ENCODE measurements at regions not wholly inside any gene's neighbourhood (a gene's known extent, or its start where the extent isn't known, plus 50 kb on each side); places are given as distances from the start of the nearest gene placed in this dataset.

DNA sequence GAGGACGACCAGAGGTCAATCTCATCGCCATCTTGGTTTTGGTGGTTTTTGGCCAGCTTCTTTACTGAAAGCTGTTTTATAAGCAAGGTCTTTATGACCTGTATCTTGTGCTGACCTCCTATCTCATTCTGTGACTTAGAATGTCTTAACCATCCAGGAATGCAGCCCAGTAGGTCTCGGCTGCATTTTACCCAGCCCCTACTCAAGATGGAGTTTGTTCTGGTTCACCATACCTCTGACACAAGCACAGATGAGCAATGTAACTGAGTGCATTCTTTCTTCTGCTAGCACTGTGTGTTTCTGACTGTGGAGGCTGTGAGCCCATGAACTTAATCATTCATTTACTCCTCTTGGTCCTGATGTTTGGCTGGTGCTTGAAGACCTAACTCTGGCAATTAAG, 794.5 kb upstream of the CELF2 start:
- Histone ChIP-seq H2AK5ac (ENCODE audit: low read depth, low read length) (no peak overlapping the region), H3K18ac (ENCODE audit: low read depth, low read length) (no peak overlapping the region), H3K36me3 (ENCODE audit: control insufficient read depth, insufficient read depth, low read length) (no peaks in the 10 kb centered on the region), H3K4me3 (ENCODE audit: insufficient read depth, low read depth, low read length) (no peak overlapping the region), H2BK20ac (ENCODE audit: low read depth, low read length) (no peak overlapping the region), H3K4me2 (ENCODE audit: low read depth, low read length) (no peak overlapping the region), H3K27ac (ENCODE audit: insufficient read depth, low read length) (no peak overlapping the region), H4K5ac (ENCODE audit: low read depth, low read length) (no peak overlapping the region), H2AK9ac (replicated peaks; ENCODE audit: low read depth, low read length, poor library complexity) (no peak overlapping the region), H3K4me1 (ENCODE audit: control insufficient read depth, insufficient read depth, low read length) (no peaks in the 10 kb centered on the region), H4K20me1 (ENCODE audit: insufficient read depth, low read length) (no peaks in the 10 kb centered on the region), H2AFZ (replicated peaks; ENCODE audit: low read length, poor library complexity) (no peak overlapping the region), H3K23ac (ENCODE audit: low read depth, low read length) (no peak overlapping the region), H2BK15ac (ENCODE audit: low read depth, low read length) (no peak overlapping the region), H3K4ac (ENCODE audit: low read depth, low read length) (no peak overlapping the region), H2BK120ac (ENCODE audit: low read depth, low read length) (no peak overlapping the region), H3K14ac (replicated peaks; ENCODE audit: low read depth, low read length) (no peak overlapping the region), H4K91ac (ENCODE audit: insufficient read depth, low read depth, low read length) (no peak overlapping the region), H3K27me3 (ENCODE audit: control insufficient read depth, insufficient read depth, low read length) (no peaks in the 10 kb centered on the region), H4K8ac (ENCODE audit: low read depth in 2 of 2, low read length in 2 of 2) (no peak overlapping the region), H3K9ac (ENCODE audit: low read depth, low read length) (no peak overlapping the region), H2BK5ac (ENCODE audit: low read depth, low read length, poor library complexity, severe bottlenecking) (no peak overlapping the region), H3K79me1 (ENCODE audit: low read depth in 1 of 2, low read length in 2 of 2) (no peaks in the 10 kb centered on the region), H3K9me1 (ENCODE audit: insufficient read depth, low read length) (no peaks in the 10 kb centered on the region), H3K56ac (ENCODE audit: extremely low read depth, insufficient read depth, low read length) (no peak overlapping the region), H3K9me3 (ENCODE audit: control insufficient read depth, insufficient read depth, low read length) (no peaks in the 10 kb centered on the region)
- POLR2A ChIA-PET (ENCODE audit: unreplicated experiment) = no interaction called here
- in situ Hi-C loops (cut with MboI; ENCODE audit: low sequenced_read_pairs) = no loop called here
- no peak for DNase-seq
- ATAC-seq (ENCODE audit: low read depth) = no peak
- dilution Hi-C loops (cut with HindIII; ENCODE audit: low sequenced_read_pairs, unreplicated experiment) = no loop called here
- BruUV-seq (replicated peaks) = no TSS peak
- intact Hi-C loops (cut with micrococcal nuclease) = no loop called here
- CTCF ChIA-PET = no interaction called here
- 80% methylated on average over 1 of the region's 3 CpGs; no CpG with 5 or more reads in 1 of the 2 experiments for WGBS, 2 experiments (ENCODE audit: extremely low coverage in 2 of 2, insufficient read length in 1 of 2)
- TF ChIP-seq, protein P1, sequence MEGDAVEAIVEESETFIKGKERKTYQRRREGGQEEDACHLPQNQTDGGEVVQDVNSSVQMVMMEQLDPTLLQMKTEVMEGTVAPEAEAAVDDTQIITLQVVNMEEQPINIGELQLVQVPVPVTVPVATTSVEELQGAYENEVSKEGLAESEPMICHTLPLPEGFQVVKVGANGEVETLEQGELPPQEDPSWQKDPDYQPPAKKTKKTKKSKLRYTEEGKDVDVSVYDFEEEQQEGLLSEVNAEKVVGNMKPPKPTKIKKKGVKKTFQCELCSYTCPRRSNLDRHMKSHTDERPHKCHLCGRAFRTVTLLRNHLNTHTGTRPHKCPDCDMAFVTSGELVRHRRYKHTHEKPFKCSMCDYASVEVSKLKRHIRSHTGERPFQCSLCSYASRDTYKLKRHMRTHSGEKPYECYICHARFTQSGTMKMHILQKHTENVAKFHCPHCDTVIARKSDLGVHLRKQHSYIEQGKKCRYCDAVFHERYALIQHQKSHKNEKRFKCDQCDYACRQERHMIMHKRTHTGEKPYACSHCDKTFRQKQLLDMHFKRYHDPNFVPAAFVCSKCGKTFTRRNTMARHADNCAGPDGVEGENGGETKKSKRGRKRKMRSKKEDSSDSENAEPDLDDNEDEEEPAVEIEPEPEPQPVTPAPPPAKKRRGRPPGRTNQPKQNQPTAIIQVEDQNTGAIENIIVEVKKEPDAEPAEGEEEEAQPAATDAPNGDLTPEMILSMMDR (conservative IDR thresholded peaks at IDR 0.05; ENCODE audit: low read depth, low read length) = no peak
- TF ChIP-seq SMC3 (IDR thresholded peaks at IDR 0.05; ENCODE audit: low read depth, low read length) = no peak
- no peak for TF ChIP-seq POLR2A (IDR thresholded peaks at IDR 0.05; ENCODE audit: low read depth, low read length)
- no peak for TF ChIP-seq CEBPB (IDR thresholded peaks at IDR 0.05; ENCODE audit: low read depth, low read length)
- no peak for TF ChIP-seq FOS (IDR thresholded peaks at IDR 0.05; ENCODE audit: low read depth, low read length)

Data from IMR-90 (cell line).